OCI-LY7 (cell line): ENCODE measurements at regions not wholly inside any gene's neighbourhood (a gene's known extent, or its start where the extent isn't known, plus 50 kb on each side); places are given as distances from the start of the nearest gene placed in this dataset.

ENCODE experiments used
- BruUV-seq: library from RNA; stranded (reverse); fragments of 400-500 nt; replicated peaks from 2 replicates; lab custom pipeline; 2021; lab: Mats Ljungman, UMichigan
- CTCF ChIA-PET: fragments of 300-600 bp; sonication (Branson Sonifier 250); formaldehyde crosslinking; loops from one replicate; lab custom pipeline; 2022; ENCODE audit warnings: antibody characterized with exemption; ENCODE audit not compliant: unreplicated experiment; lab: Charles Lee
- POLR2A ChIA-PET: fragments of 300-600 bp; sonication (Branson Sonifier 250); formaldehyde crosslinking; loops from one replicate; lab custom pipeline; 2022; ENCODE audit warnings: antibody characterized with exemption; lab: Charles Lee
- DNase-seq: peaks from one replicate; pipeline ENCODE4 v3.0.0-alpha.2; 2015; ENCODE audit warnings: low spot score
- H2AFZ ChIP-seq: fragments of 200-600 bp; sonication (generic), shearing (Covaris generic); 2 replicates; pipeline ENCODE4 v1.6.1; 2014; ENCODE audit warnings: mild to moderate bottlenecking, antibody characterized with exemption, low read length, moderate library complexity
- H3K27ac ChIP-seq: fragments of 200-600 bp; sonication (generic); 2 replicates; pipeline ENCODE4 v1.5.1; 2014; ENCODE audit warnings: mixed run types, low read depth, mild to moderate bottlenecking, moderate library complexity, low read length, inconsistent platforms; ENCODE audit not compliant: poor library complexity, severe bottlenecking
- H3K36me3 ChIP-seq: fragments of 200-600 bp; sonication (generic); 2 replicates; pipeline ENCODE4 v1.6.1; 2014; ENCODE audit warnings: mild to moderate bottlenecking, antibody characterized with exemption, low read length, moderate library complexity, mixed read lengths; ENCODE audit not compliant: insufficient read depth
- H3K4me1 ChIP-seq: fragments of 200-600 bp; sonication (generic); 2 replicates; pipeline ENCODE4 v1.5.1; 2014; ENCODE audit warnings: mild to moderate bottlenecking, low read length; ENCODE audit not compliant: insufficient read depth, poor library complexity, severe bottlenecking
- H3K4me2 ChIP-seq: fragments of 200-600 bp; sonication (generic); 2 replicates; pipeline ENCODE4 v1.6.1; 2014; ENCODE audit warnings: mild to moderate bottlenecking, low read length
- H3K4me3 ChIP-seq: fragments of 200-600 bp; sonication (generic); 2 replicates; pipeline ENCODE4 v1.5.1; 2014; ENCODE audit warnings: mild to moderate bottlenecking, low read depth, low read length; ENCODE audit not compliant: poor library complexity, severe bottlenecking
- H3K79me2 ChIP-seq: fragments of 200-600 bp; sonication (generic); 2 replicates; pipeline ENCODE4 v1.6.1; 2016; ENCODE audit warnings: low read depth, mild to moderate bottlenecking, low read length, moderate library complexity, mixed read lengths; ENCODE audit not compliant: insufficient read depth
- H3K9me2 ChIP-seq: fragments of 200-600 bp; sonication (generic); 2 replicates; pipeline ENCODE4 v1.6.1; 2016; ENCODE audit warnings: mild to moderate bottlenecking, low read length, mixed read lengths; ENCODE audit not compliant: insufficient read depth
- H3K9me3 ChIP-seq: fragments of 200-600 bp; sonication (generic); 2 replicates; pipeline ENCODE4 v1.6.1; 2014; ENCODE audit warnings: mild to moderate bottlenecking, mixed run types, low read length, mixed read lengths
- H4K20me1 ChIP-seq: fragments of 200-600 bp; sonication (generic); 2 replicates; pipeline ENCODE4 v1.6.1; 2014; ENCODE audit warnings: mild to moderate bottlenecking, antibody characterized with exemption, low read length, moderate library complexity, mixed read lengths; ENCODE audit not compliant: insufficient read depth
- EZH2phosphoT487 ChIP-seq: fragments of 200-600 bp; sonication (generic); IDR thresholded peaks from 2 replicates; pipeline ENCODE4 v1.6.1; 2018; ENCODE audit warnings: low read depth, borderline replicate concordance, mild to moderate bottlenecking, mixed run types, antibody characterized with exemption, low read length, moderate library complexity, mixed read lengths
- intact Hi-C: fragments of 100-400 bp; cut with micrococcal nuclease; formaldehyde crosslinking; loops from one replicate; pipeline ENCODE4 v1.10.0; 2022; ENCODE audit not compliant: unreplicated experiment
- TF ChIP-seq, protein P1 (sequence below): fragments of 200-600 bp; sonication (generic); conservative IDR thresholded peaks from 2 replicates; pipeline ENCODE4 v1.5.1; 2014; ENCODE audit warnings: mild to moderate bottlenecking, antibody characterized with exemption, low read length, moderate library complexity, mixed read lengths

DNA sequence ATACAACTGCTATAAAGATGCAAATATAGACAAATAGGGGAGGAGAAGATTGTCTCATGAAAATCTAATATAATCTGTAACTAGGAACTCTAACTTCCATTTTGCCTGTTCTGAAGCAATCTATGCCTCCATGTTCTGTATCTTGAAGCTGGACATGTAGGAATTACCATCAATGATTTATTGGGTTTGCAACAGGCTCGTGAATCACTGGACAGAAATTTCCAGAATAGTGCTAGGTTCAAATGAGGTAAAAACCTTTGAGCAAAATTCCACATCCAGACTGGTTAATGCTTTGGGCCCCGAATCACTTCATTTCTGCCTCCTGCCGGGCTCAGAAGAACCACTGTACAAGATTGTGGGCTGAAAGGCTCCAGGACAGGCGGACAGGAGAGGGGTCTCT is 110.7 kb upstream of the CTTNBP2NL start:
- intact Hi-C loops: no loop called here
- BruUV-seq: no TSS peak
- Histone ChIP-seq H3K9me3 (no peaks in the 10 kb centered on the region), H3K4me1 (no peaks in the 10 kb centered on the region), H4K20me1 (no peaks in the 10 kb centered on the region), H3K36me3 (no peaks in the 10 kb centered on the region), H3K4me3 (no peak overlapping the region), H3K27ac (no peak overlapping the region), H3K4me2 (no peak overlapping the region), H3K9me2 (no peaks in the 10 kb centered on the region), H3K79me2 (no peaks in the 10 kb centered on the region), H2AFZ (no peak overlapping the region)
- ChIA-PET POLR2A (interaction anchor here (0.7 kb wide), 1 partner anchor 18 kb away, joined by 4 read pairs; no protein-coding TSS in a partner anchor), CTCF (no interaction called here)
- TF ChIP-seq, protein P1, sequence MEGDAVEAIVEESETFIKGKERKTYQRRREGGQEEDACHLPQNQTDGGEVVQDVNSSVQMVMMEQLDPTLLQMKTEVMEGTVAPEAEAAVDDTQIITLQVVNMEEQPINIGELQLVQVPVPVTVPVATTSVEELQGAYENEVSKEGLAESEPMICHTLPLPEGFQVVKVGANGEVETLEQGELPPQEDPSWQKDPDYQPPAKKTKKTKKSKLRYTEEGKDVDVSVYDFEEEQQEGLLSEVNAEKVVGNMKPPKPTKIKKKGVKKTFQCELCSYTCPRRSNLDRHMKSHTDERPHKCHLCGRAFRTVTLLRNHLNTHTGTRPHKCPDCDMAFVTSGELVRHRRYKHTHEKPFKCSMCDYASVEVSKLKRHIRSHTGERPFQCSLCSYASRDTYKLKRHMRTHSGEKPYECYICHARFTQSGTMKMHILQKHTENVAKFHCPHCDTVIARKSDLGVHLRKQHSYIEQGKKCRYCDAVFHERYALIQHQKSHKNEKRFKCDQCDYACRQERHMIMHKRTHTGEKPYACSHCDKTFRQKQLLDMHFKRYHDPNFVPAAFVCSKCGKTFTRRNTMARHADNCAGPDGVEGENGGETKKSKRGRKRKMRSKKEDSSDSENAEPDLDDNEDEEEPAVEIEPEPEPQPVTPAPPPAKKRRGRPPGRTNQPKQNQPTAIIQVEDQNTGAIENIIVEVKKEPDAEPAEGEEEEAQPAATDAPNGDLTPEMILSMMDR: no peak
- TF ChIP-seq EZH2phosphoT487: no peak
- no peak for DNase-seq

- no peak for DNase-seq
- Histone ChIP-seq H3K4me2 (no peak overlapping the region), H4K20me1 (no peaks in the 10 kb centered on the region), H3K9me3 (no peaks in the 10 kb centered on the region), H3K4me1 (no peaks in the 10 kb centered on the region), H3K9me2 (no peaks in the 10 kb centered on the region), H3K36me3 (no peaks in the 10 kb centered on the region), H3K79me2 (no peaks in the 10 kb centered on the region), H3K27ac (no peak overlapping the region), H2AFZ (no peak overlapping the region), H3K4me3 (no peak overlapping the region)
- TF ChIP-seq, protein P1: no peak
- no peak for TF ChIP-seq EZH2phosphoT487
- intact Hi-C loops: no loop called here
- ChIA-PET CTCF (no interaction called here), POLR2A (interaction anchor here (0.7 kb wide), 1 partner anchor 18 kb away, joined by 4 read pairs; no protein-coding TSS in a partner anchor)
- BruUV-seq: no TSS peak
Measured at GRCh38 chr1:112285746-112286145, 110.3 kb upstream of the CTTNBP2NL start.

- H2AFZ ChIP-seq: no peak overlapping the region
- no peak overlapping the region for H3K27ac ChIP-seq
- CTCF ChIA-PET: interaction anchor here (0.6 kb wide), 1 partner anchor 14 kb away, joined by 3 read pairs; no protein-coding TSS in a partner anchor
- intact Hi-C loops: no loop called here
- no peak overlapping the region for H3K4me3 ChIP-seq
- no peak for DNase-seq
- no peak for TF ChIP-seq EZH2phosphoT487
- TF ChIP-seq, protein P1: no peak
- H3K9me3 ChIP-seq: no peaks in the 10 kb centered on the region
- H4K20me1 ChIP-seq: no peaks in the 10 kb centered on the region
- no peaks in the 10 kb centered on the region for H3K4me1 ChIP-seq
- H3K4me2 ChIP-seq: no peak overlapping the region
- POLR2A ChIA-PET: interaction anchor here (0.6 kb wide), 2 partner anchors 580 to 1580 kb away, joined by 5 read pairs; no protein-coding TSS in a partner anchor
- BruUV-seq: no TSS peak
- H3K79me2 ChIP-seq: no peaks in the 10 kb centered on the region
- no peaks in the 10 kb centered on the region for H3K36me3 ChIP-seq
- H3K9me2 ChIP-seq: no peaks in the 10 kb centered on the region
Measured at GRCh38 chr1:112296908-112297307, 99.1 kb upstream of the CTTNBP2NL start.
